ENCODE measurements at regions not wholly inside any gene's neighbourhood (a gene's known extent, or its start where the extent isn't known, plus 50 kb on each side); places are given as distances from the start of the nearest gene placed in this dataset.

GRCh38 chr5:174567506-174568141, 156.8 kb upstream of the MSX2 start:
- Histone ChIP-seq H3K27me3 (replicated peaks; ENCODE audit: insufficient read depth) (no peaks in the 10 kb centered on the region), H3K4me1 (ENCODE audit: control insufficient read depth in 1 of 2, low read depth in 2 of 2) (peaks cover 0 to 5% of the 10 kb centered on the region in 2 donors), H3K36me3 (no peaks in the 10 kb centered on the region), H3K27ac (no peak overlapping the region), H3K9me3 (no peaks in the 10 kb centered on the region), H3K4me3 (no peak overlapping the region)
- DNase-seq (ENCODE audit: low spot score) (no peak), ATAC-seq (ENCODE audit: insufficient number of reproducible peaks, low FRiP score, low read depth) (no peak)
- no peak for TF ChIP-seq CTCF (IDR thresholded peaks at IDR 0.05)

- Histone ChIP-seq H3K4me1 (ENCODE audit: control insufficient read depth in 1 of 2, low read depth in 2 of 2) (peaks cover 0 to 5% of the 10 kb centered on the region in 2 donors), H3K9me3 (no peaks in the 10 kb centered on the region), H3K36me3 (no peaks in the 10 kb centered on the region), H3K27ac (no peak overlapping the region), H3K27me3 (replicated peaks; ENCODE audit: insufficient read depth) (no peaks in the 10 kb centered on the region), H3K4me3 (no peak overlapping the region)
- TF ChIP-seq CTCF (IDR thresholded peaks at IDR 0.05): no peak
- DNase-seq (ENCODE audit: low spot score): no peak
- ATAC-seq (ENCODE audit: insufficient number of reproducible peaks, low FRiP score, low read depth): no peak
Measured at GRCh38 chr5:174570662-174571061, 153.7 kb upstream of the MSX2 start.

- H3K27ac ChIP-seq: no peak overlapping the region
- no peaks in the 10 kb centered on the region for H3K36me3 ChIP-seq
- DNase-seq (ENCODE audit: low spot score): peak; percentile 20
- no peaks in the 10 kb centered on the region for H3K27me3 ChIP-seq (replicated peaks; ENCODE audit: insufficient read depth)
- ATAC-seq (ENCODE audit: insufficient number of reproducible peaks, low FRiP score, low read depth): peak; percentile 95
- H3K4me3 ChIP-seq: no peak overlapping the region
- TF ChIP-seq CTCF (IDR thresholded peaks at IDR 0.05): no peak
- H3K9me3 ChIP-seq: no peaks in the 10 kb centered on the region
- peaks cover 0 to 5% of the 10 kb centered on the region in 2 donors for H3K4me1 ChIP-seq (ENCODE audit: control insufficient read depth in 1 of 2, low read depth in 2 of 2)
Measured at GRCh38 chr5:174571662-174572397, 152.6 kb upstream of the MSX2 start.

GRCh38 chr5:174572591-174572990, 151.8 kb upstream of the MSX2 start:
- Histone ChIP-seq H3K36me3 (no peaks in the 10 kb centered on the region), H3K9me3 (no peaks in the 10 kb centered on the region), H3K27ac (no peak overlapping the region), H3K4me1 (ENCODE audit: control insufficient read depth in 1 of 2, low read depth in 2 of 2) (peaks cover 0 to 5% of the 10 kb centered on the region in 2 donors), H3K27me3 (replicated peaks; ENCODE audit: insufficient read depth) (no peaks in the 10 kb centered on the region), H3K4me3 (no peak overlapping the region)
- TF ChIP-seq CTCF (IDR thresholded peaks at IDR 0.05): no peak
- DNase-seq (ENCODE audit: low spot score) (no peak), ATAC-seq (ENCODE audit: insufficient number of reproducible peaks, low FRiP score, low read depth) (no peak)

GRCh38 chr5:174573221-174573994, 151.0 kb upstream of the MSX2 start:
- no peak for ATAC-seq (ENCODE audit: insufficient number of reproducible peaks, low FRiP score, low read depth)
- H3K4me1 ChIP-seq (ENCODE audit: control insufficient read depth in 1 of 2, low read depth in 2 of 2): peaks cover 0 to 5% of the 10 kb centered on the region in 2 donors
- no peak overlapping the region for H3K27ac ChIP-seq
- H3K36me3 ChIP-seq: no peaks in the 10 kb centered on the region
- no peak for DNase-seq (ENCODE audit: low spot score)
- TF ChIP-seq CTCF (IDR thresholded peaks at IDR 0.05): no peak
- no peak overlapping the region for H3K4me3 ChIP-seq
- no peaks in the 10 kb centered on the region for H3K27me3 ChIP-seq (replicated peaks; ENCODE audit: insufficient read depth)
- no peaks in the 10 kb centered on the region for H3K9me3 ChIP-seq

All from thoracic aorta (tissue), 2 donors.